ENCODE measurements at regions not wholly inside any gene's neighbourhood (a gene's known extent, or its start where the extent isn't known, plus 50 kb on each side); places are given as distances from the start of the nearest gene placed in this dataset.
"Not testable (repeated sequence)": the region's sequence is repeated elsewhere in the genome, so short reads cannot be mapped to it uniquely, and the experiment has no call there.

- no peaks in the 10 kb centered on the region for H3K79me2 ChIP-seq (ENCODE audit: insufficient read depth, low read length)
- H2AFZ ChIP-seq (ENCODE audit: low read length) = peak overlapping the region; percentile 47
- peaks cover 4% of the 10 kb centered on the region for H3K4me1 ChIP-seq (ENCODE audit: insufficient read depth, low read length)
- no peaks in the 10 kb centered on the region for H4K20me1 ChIP-seq (ENCODE audit: insufficient read depth, low read length)
- H3K27ac ChIP-seq (ENCODE audit: low read depth, low read length) = no peak overlapping the region
- TF ChIP-seq CTCF (IDR thresholded peaks at IDR 0.05; ENCODE audit: extremely low read depth, low read depth, low read length) = no peak
- DNase-seq (ENCODE audit: insufficient read length, low spot score, missing footprints) = no peak
- peaks cover 8% of the 10 kb centered on the region for H3K9me3 ChIP-seq (ENCODE audit: low read depth, low read length)
- H3K36me3 ChIP-seq (ENCODE audit: insufficient read depth, low read length) = no peaks in the 10 kb centered on the region
- no peaks in the 10 kb centered on the region for H3K27me3 ChIP-seq (ENCODE audit: insufficient read depth, low read length)
- H3K4me3 ChIP-seq (ENCODE audit: insufficient read depth, low read length) = no peak overlapping the region
- H3K4me2 ChIP-seq (ENCODE audit: insufficient read depth, low read length) = no peak overlapping the region
Observed at GRCh38 chr2:120647487-120647886, 88.2 kb upstream of the GLI2 start.

DNA sequence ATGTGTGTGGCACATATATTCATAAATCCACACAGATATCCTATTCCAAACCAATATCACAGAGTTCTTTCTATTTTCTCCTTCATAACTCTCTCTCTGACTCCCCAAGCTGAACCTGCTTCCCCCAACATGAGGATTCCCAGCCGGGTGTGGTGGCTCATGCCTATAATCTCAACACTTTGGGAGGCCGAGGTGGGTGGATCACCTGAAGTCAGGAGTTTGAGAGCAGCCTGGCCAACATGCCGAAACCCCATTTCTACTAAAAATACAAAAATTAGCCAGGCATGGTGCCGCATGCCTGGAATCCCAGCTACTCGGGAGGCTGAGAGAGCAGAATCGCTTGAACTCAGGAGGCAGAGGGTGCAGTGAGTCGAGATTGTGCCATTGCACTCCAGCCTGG is 86.3 kb upstream of the GLI2 start:
- not testable (repeated sequence) for H4K20me1 ChIP-seq (ENCODE audit: insufficient read depth, low read length); H3K27me3 ChIP-seq (ENCODE audit: insufficient read depth, low read length)
- H3K4me1 ChIP-seq (ENCODE audit: insufficient read depth, low read length) = peaks cover 11% of the 10 kb centered on the region

DNA sequence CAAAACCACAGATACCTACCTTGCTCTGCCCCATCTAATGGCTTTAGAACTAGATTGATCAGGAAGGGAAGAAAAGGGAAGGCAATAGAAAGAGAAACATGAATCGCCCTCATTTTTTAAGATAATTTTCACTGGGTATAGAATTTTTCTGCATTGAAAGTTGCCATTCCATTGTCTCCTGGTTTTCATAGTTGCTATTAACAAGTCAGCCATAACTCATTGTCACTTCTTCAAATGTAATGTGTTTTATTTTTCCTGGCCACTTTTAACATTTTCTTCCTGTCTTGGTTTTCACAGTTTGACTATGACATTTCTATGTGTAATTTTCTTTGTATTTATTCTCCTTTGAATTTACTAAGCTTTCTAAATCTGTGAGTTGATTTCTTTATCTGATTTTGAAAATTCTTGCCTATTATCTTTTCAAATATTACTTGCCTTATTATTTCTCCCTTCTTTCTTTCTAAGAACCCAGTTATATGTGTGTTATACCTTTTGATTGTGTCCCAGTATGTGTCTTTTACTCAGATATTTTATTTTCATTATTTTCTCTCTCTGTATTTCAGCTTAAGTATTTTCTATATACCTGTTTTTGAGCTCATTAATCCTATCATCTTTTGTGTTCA is 85.5 kb upstream of the GLI2 start:
- Histone ChIP-seq H3K27me3 (ENCODE audit: insufficient read depth, low read length) (no peaks in the 10 kb centered on the region), H2AFZ (ENCODE audit: low read length) (no peak overlapping the region), H3K36me3 (ENCODE audit: insufficient read depth, low read length) (no peaks in the 10 kb centered on the region), H3K9me3 (ENCODE audit: low read depth, low read length) (peaks cover 8% of the 10 kb centered on the region), H4K20me1 (ENCODE audit: insufficient read depth, low read length) (no peaks in the 10 kb centered on the region), H3K4me1 (ENCODE audit: insufficient read depth, low read length) (peaks cover 11% of the 10 kb centered on the region), H3K4me3 (ENCODE audit: insufficient read depth, low read length) (no peak overlapping the region), H3K79me2 (ENCODE audit: insufficient read depth, low read length) (no peaks in the 10 kb centered on the region), H3K27ac (ENCODE audit: low read depth, low read length) (no peak overlapping the region), H3K4me2 (ENCODE audit: insufficient read depth, low read length) (no peak overlapping the region)
- no peak for DNase-seq (ENCODE audit: insufficient read length, low spot score, missing footprints)
- TF ChIP-seq CTCF (IDR thresholded peaks at IDR 0.05; ENCODE audit: extremely low read depth, low read depth, low read length) = no peak

More for the DNA sequence above, 86.3 kb upstream of the GLI2 start:
- H3K4me2 ChIP-seq (ENCODE audit: insufficient read depth, low read length); DNase-seq (ENCODE audit: insufficient read length, low spot score, missing footprints); H3K9me3 ChIP-seq (ENCODE audit: low read depth, low read length); H3K79me2 ChIP-seq (ENCODE audit: insufficient read depth, low read length); H3K27ac ChIP-seq (ENCODE audit: low read depth, low read length); H3K36me3 ChIP-seq (ENCODE audit: insufficient read depth, low read length); H3K4me3 ChIP-seq (ENCODE audit: insufficient read depth, low read length); H2AFZ ChIP-seq (ENCODE audit: low read length): not testable (repeated sequence)

- no peak overlapping the region for H3K4me2 ChIP-seq (ENCODE audit: insufficient read depth, low read length)
- H2AFZ ChIP-seq (ENCODE audit: low read length) = no peak overlapping the region
- peaks cover 11% of the 10 kb centered on the region for H3K4me1 ChIP-seq (ENCODE audit: insufficient read depth, low read length)
- no peak overlapping the region for H3K4me3 ChIP-seq (ENCODE audit: insufficient read depth, low read length)
- peak overlapping the region; percentile 70 for H3K27ac ChIP-seq (ENCODE audit: low read depth, low read length)
- H3K36me3 ChIP-seq (ENCODE audit: insufficient read depth, low read length) = no peaks in the 10 kb centered on the region
- peaks cover 8% of the 10 kb centered on the region for H3K9me3 ChIP-seq (ENCODE audit: low read depth, low read length)
- no peaks in the 10 kb centered on the region for H3K79me2 ChIP-seq (ENCODE audit: insufficient read depth, low read length)
- H4K20me1 ChIP-seq (ENCODE audit: insufficient read depth, low read length) = no peaks in the 10 kb centered on the region
- no peak for DNase-seq (ENCODE audit: insufficient read length, low spot score, missing footprints)
- TF ChIP-seq CTCF (IDR thresholded peaks at IDR 0.05; ENCODE audit: extremely low read depth, low read depth, low read length) = no peak
- H3K27me3 ChIP-seq (ENCODE audit: insufficient read depth, low read length) = no peaks in the 10 kb centered on the region
Observed at GRCh38 chr2:120651818-120652217, 83.8 kb upstream of the GLI2 start.
